Subcutaneous abdominal adipose tissue (tissue), 5 donors: ENCODE measurements at regions not wholly inside any gene's neighbourhood (a gene's known extent, or its start where the extent isn't known, plus 50 kb on each side); places are given as distances from the start of the nearest gene placed in this dataset.
"Not testable (repeated sequence)": the region's sequence is repeated elsewhere in the genome, so short reads cannot be mapped to it uniquely, and the experiment has no call there.

Experiments
- H3K27ac ChIP-seq: one replicate; pipeline ENCODE4 v1.7.0; 2013; ENCODE audit warnings: low read depth, mild to moderate bottlenecking, inconsistent platforms, low read length, moderate library complexity
- H3K27me3 ChIP-seq, 5 donors: one replicate each; pipeline ENCODE4 v1.7.0; 2013; ENCODE audit warnings: low read length in 5 of 5, inconsistent platforms in 1 of 5; ENCODE audit not compliant: control insufficient read depth in 5 of 5, insufficient read depth in 4 of 5
- H3K36me3 ChIP-seq, 5 donors: one replicate each; pipeline ENCODE4 v1.7.0; 2013; ENCODE audit warnings: low read length in 5 of 5; ENCODE audit not compliant: control insufficient read depth in 5 of 5, insufficient read depth in 5 of 5
- H3K4me1 ChIP-seq, 5 donors: one replicate each; pipeline ENCODE4 v1.7.0; 2013; ENCODE audit warnings: low read length in 5 of 5, mild to moderate bottlenecking in 3 of 5, moderate library complexity in 1 of 5; ENCODE audit not compliant: control insufficient read depth in 5 of 5, insufficient read depth in 5 of 5
- H3K4me3 ChIP-seq, 5 donors: one replicate each; pipeline ENCODE4 v1.7.0; 2013; ENCODE audit warnings: low read length in 5 of 5, low read depth in 1 of 5
- H3K9ac ChIP-seq, 5 donors: one replicate each; pipeline ENCODE4 v1.7.0; 2013; ENCODE audit warnings: low read length in 5 of 5, mild to moderate bottlenecking in 4 of 5, moderate library complexity in 3 of 5
- H3K9me3 ChIP-seq, 5 donors: one replicate each; pipeline ENCODE4 v1.7.0; 2013; ENCODE audit warnings: low read length in 5 of 5; ENCODE audit not compliant: control insufficient read depth in 5 of 5
- donor health status: healthy.
- donor health status: healthy.
- donor health status: healthy.
- donor health status: healthy.
- donor health status: healthy.

DNA sequence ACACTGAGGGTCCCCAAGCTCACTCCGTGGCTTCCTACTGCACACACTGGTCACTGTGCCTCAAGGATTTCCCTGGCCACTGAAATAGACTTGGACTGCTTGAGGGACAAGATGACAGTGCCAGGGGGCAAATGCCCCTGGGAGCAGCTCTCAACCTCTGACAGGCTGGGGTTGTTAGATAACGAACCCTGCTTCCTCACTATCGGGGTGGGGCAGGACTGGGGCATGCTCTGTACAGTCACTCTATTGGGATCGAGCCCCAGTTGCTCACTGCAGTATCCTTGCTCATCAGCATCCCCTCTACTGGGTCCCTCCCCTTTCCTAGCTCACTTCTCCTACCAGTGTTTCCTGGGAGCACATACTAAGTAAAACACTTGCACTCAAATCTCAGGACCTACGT is 610.8 kb downstream of the NTRK3 start:
- no peaks in the 10 kb centered on the region for H3K36me3 ChIP-seq
- no peaks in the 10 kb centered on the region for H3K9me3 ChIP-seq
- H3K4me1 ChIP-seq: no peaks in the 10 kb centered on the region
- H3K4me3 ChIP-seq: no peak overlapping the region
- no peak overlapping the region for H3K27ac ChIP-seq
- H3K9ac ChIP-seq: no peak overlapping the region
- peaks cover 0 to 3% (median 0%) of the 10 kb centered on the region in 5 donors for H3K27me3 ChIP-seq

DNA sequence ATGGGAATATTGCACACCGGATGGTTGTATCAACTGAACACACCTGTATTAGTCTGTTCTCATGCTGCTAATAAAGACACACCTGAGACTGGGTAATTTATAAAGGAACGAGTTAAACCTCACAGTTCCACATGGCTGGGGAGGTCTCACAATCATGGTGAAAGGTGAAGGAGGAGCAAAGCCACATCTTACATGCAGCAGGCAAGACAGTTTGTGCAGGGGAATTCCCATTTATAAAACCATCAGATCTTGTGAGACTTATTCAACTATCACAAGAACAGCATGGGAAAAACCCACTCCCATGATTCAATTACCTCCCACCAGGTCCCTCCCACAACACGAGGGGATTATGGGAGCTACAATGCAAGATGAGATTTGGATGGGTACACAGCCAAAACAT is 613.5 kb downstream of the NTRK3 start:
- H3K9ac ChIP-seq, H3K4me3 ChIP-seq, H3K4me1 ChIP-seq, H3K27me3 ChIP-seq, H3K9me3 ChIP-seq, H3K36me3 ChIP-seq, H3K27ac ChIP-seq: not testable (repeated sequence)

GRCh38 chr15:87639305-87640011 is 617.1 kb downstream of the NTRK3 start:
- Histone ChIP-seq H3K36me3 (no peaks in the 10 kb centered on the region), H3K27ac (no peak overlapping the region), H3K4me1 (peaks cover 0 to 8% (median 0%) of the 10 kb centered on the region in 5 donors), H3K27me3 (no peaks in the 10 kb centered on the region), H3K9me3 (no peaks in the 10 kb centered on the region), H3K9ac (no peak overlapping the region), H3K4me3 (no peak overlapping the region)

DNA sequence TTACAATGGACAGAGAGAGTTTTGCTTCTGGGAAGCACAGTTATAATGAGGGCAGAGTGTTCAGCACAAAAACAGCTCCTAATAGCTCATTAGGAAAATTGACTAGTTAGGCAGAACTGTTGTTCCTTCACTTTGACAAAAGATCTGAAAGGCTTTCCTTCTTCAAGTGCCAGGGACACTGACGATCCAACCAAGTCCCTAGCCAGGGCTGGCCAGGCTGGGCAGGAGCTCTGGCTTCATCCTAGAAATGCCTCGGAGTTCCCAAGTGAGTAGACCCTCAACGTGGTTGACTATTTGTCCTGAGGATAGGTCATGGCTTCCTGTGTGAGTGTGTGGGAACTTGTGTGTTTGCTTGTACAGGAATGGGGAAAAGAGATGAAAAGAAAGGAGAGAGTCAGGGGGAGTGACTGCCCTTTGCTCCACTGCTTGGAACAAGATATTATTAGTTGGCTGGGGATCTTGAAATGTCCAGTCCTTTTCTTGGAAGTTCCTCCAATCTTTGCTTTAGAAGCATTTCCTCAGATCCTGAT is 617.9 kb downstream of the NTRK3 start:
- Histone ChIP-seq H3K27me3 (no peaks in the 10 kb centered on the region), H3K36me3 (no peaks in the 10 kb centered on the region), H3K9me3 (no peaks in the 10 kb centered on the region), H3K4me3 (no peak overlapping the region), H3K9ac (no peak overlapping the region), H3K4me1 (peaks cover 0 to 8% (median 0%) of the 10 kb centered on the region in 5 donors), H3K27ac (no peak overlapping the region)

DNA sequence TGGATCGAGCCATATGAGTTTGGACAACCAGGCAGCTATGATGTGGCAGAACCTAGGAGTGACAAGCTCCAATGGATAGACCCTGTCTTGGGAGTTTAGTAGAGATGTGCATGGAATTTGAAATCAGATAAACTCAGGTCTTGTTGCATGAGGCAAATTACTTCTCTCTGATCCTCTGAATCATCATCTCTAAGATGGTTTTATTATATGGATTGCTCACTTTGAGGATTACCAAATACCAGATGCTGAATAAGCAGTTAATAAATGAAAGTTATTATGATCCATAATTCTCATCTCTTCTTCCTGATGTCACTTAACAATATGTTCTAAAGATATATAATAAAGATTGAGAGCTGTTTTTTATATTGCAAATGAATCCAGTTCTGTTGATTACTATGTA is 622.2 kb downstream of the NTRK3 start:
- no peaks in the 10 kb centered on the region for H3K9me3 ChIP-seq
- no peaks in the 10 kb centered on the region for H3K36me3 ChIP-seq
- no peaks in the 10 kb centered on the region for H3K27me3 ChIP-seq
- no peak overlapping the region for H3K9ac ChIP-seq
- no peak overlapping the region for H3K4me3 ChIP-seq
- peaks cover 0 to 8% (median 3%) of the 10 kb centered on the region in 5 donors for H3K4me1 ChIP-seq
- H3K27ac ChIP-seq: no peak overlapping the region

GRCh38 chr15:87633525-87633924 is 623.0 kb downstream of the NTRK3 start:
- Histone ChIP-seq H3K27me3 (no peaks in the 10 kb centered on the region), H3K9ac (no peak overlapping the region), H3K36me3 (no peaks in the 10 kb centered on the region), H3K9me3 (no peaks in the 10 kb centered on the region), H3K4me1 (peaks cover 0 to 4% (median 0%) of the 10 kb centered on the region in 5 donors), H3K4me3 (no peak overlapping the region), H3K27ac (no peak overlapping the region)

GRCh38 chr15:87632364-87632763 is 624.2 kb downstream of the NTRK3 start:
- Histone ChIP-seq H3K36me3 (no peaks in the 10 kb centered on the region), H3K27me3 (no peaks in the 10 kb centered on the region), H3K27ac (no peak overlapping the region), H3K4me3 (no peak overlapping the region), H3K9me3 (no peaks in the 10 kb centered on the region), H3K9ac (no peak overlapping the region), H3K4me1 (peaks cover 0 to 4% (median 0%) of the 10 kb centered on the region in 5 donors)

DNA sequence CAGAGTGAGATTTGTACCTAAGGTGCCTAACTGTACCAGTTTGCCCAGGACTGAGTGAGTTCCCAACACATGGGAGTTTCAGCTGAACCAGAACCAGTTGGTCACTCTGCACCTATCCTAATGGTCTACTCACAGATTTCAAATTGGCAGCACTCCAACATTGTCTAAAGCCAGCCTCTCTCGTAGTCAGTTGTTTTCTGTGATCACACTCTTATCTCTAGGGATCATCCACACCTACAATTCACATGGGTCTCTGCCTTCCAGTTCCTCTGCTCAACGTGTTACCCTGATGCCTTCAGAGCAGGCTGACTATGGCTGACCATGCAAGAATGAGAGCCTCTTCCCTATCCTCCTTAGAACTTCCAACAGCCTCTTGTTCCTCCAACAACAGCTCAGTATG is 624.8 kb downstream of the NTRK3 start:
- Histone ChIP-seq H3K4me3 (no peak overlapping the region), H3K27ac (no peak overlapping the region), H3K36me3 (no peaks in the 10 kb centered on the region), H3K9me3 (no peaks in the 10 kb centered on the region), H3K4me1 (peaks cover 0 to 4% (median 0%) of the 10 kb centered on the region in 5 donors), H3K9ac (no peak overlapping the region), H3K27me3 (no peaks in the 10 kb centered on the region)

- Histone ChIP-seq H3K36me3 (no peaks in the 10 kb centered on the region), H3K27ac (no peak overlapping the region), H3K4me1 (peaks cover 0 to 4% (median 0%) of the 10 kb centered on the region in 5 donors), H3K9ac (no peak overlapping the region), H3K9me3 (no peaks in the 10 kb centered on the region), H3K4me3 (no peak overlapping the region), H3K27me3 (no peaks in the 10 kb centered on the region)
Observed at GRCh38 chr15:87631093-87631492, 625.4 kb downstream of the NTRK3 start.

DNA sequence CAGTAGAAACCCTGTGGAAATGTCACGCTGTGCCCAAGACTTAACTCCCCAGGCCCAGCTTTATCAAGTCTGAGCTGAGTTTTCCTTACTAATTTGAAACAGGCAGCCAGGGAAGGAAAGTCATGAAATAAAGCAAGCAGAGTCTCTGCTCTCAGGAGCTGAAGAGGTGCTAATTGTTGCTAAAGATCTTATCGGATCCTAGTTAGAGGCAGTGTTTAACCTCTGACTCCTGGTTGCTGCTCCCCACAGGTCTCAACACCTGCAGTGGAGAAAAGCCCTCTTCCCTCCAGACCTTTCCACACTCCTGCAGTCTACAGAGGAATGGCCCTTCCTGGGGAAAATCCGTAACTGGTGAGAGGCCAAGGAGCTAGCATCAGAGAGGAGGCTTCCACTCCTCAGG is 628.2 kb downstream of the NTRK3 start:
- Histone ChIP-seq H3K36me3 (no peaks in the 10 kb centered on the region), H3K9me3 (no peaks in the 10 kb centered on the region), H3K27me3 (no peaks in the 10 kb centered on the region), H3K9ac (no peak overlapping the region), H3K4me1 (peaks cover 0 to 4% (median 0%) of the 10 kb centered on the region in 5 donors), H3K27ac (no peak overlapping the region), H3K4me3 (no peak overlapping the region)
